IMR-90 (cell line): ENCODE measurements at regions not wholly inside any gene's neighbourhood (a gene's known extent, or its start where the extent isn't known, plus 50 kb on each side); places are given as distances from the start of the nearest gene placed in this dataset.

Experiments
- ATAC-seq: fragments of 200-7000 bp; cut with Tn5 transposase; 2 replicates; pipeline ENCODE4 v1.9.1; 2020; ENCODE audit warnings: low read depth, mild to moderate bottlenecking, moderate library complexity
- BruUV-seq: library from RNA; stranded (reverse); fragments of 400-500 nt; replicated peaks from 2 replicates; lab custom pipeline; 2021; lab: Mats Ljungman, UMichigan
- CTCF ChIA-PET: fragments of 300-600 bp; formaldehyde crosslinking; extraction: SDS; loops from one replicate; lab custom pipeline; 2021; ENCODE audit warnings: antibody characterized with exemption; lab: Yijun Ruan, JAX
- POLR2A ChIA-PET: fragments of 300-600 bp; sonication (Branson Sonifier 250); formaldehyde crosslinking; loops from one replicate; lab custom pipeline; 2022; ENCODE audit warnings: antibody characterized with exemption; ENCODE audit not compliant: unreplicated experiment; lab: Charles Lee
- DNase-seq: peaks from one replicate; pipeline ENCODE4 v3.0.0; 2013
- H2AFZ ChIP-seq: replicated peaks from 2 replicates; pipeline ENCODE3; 2013; ENCODE audit warnings: low read length, mild to moderate bottlenecking; ENCODE audit not compliant: poor library complexity
- H2AK5ac ChIP-seq: 2 replicates; pipeline ENCODE4 v1.6.1; 2013; ENCODE audit warnings: low read depth, low read length, inconsistent platforms
- H2AK9ac ChIP-seq: replicated peaks from 2 replicates; pipeline ENCODE3; 2013; ENCODE audit warnings: mild to moderate bottlenecking, low read depth, low read length, moderate library complexity; ENCODE audit not compliant: poor library complexity
- H2BK120ac ChIP-seq: 2 replicates; pipeline ENCODE4 v1.6.1; 2013; ENCODE audit warnings: low read depth, low read length, inconsistent platforms
- H2BK15ac ChIP-seq: 3 replicates; pipeline ENCODE4 v1.6.1; 2013; ENCODE audit warnings: low read depth, low read length, inconsistent platforms
- H2BK20ac ChIP-seq: 2 replicates; pipeline ENCODE4 v1.6.1; 2013; ENCODE audit warnings: low read depth, mild to moderate bottlenecking, inconsistent platforms, low read length, moderate library complexity
- H2BK5ac ChIP-seq: 2 replicates; pipeline ENCODE4 v1.6.1; 2013; ENCODE audit warnings: mild to moderate bottlenecking, low read depth, low read length, inconsistent platforms; ENCODE audit not compliant: poor library complexity, severe bottlenecking
- H3K14ac ChIP-seq: replicated peaks from 2 replicates; pipeline ENCODE4 v1.6.1; 2013; ENCODE audit warnings: low read depth, low read length, inconsistent platforms
- H3K18ac ChIP-seq: 2 replicates; pipeline ENCODE4 v1.6.1; 2013; ENCODE audit warnings: low read depth, low read length, control low read depth
- H3K23ac ChIP-seq: 2 replicates; pipeline ENCODE4 v1.6.1; 2013; ENCODE audit warnings: low read depth, low read length, inconsistent platforms
- H3K27ac ChIP-seq: 2 replicates; pipeline ENCODE4 v1.5.1; 2013; ENCODE audit warnings: mild to moderate bottlenecking, control low read depth, low read length; ENCODE audit not compliant: insufficient read depth
- H3K27me3 ChIP-seq: 2 replicates; pipeline ENCODE4 v1.6.1; 2013; ENCODE audit warnings: low read length; ENCODE audit not compliant: control insufficient read depth, insufficient read depth
- H3K36me3 ChIP-seq: 2 replicates; pipeline ENCODE4 v1.6.1; 2013; ENCODE audit warnings: low read length, mixed read lengths; ENCODE audit not compliant: control insufficient read depth, insufficient read depth
- H3K4ac ChIP-seq: 2 replicates; pipeline ENCODE4 v1.6.1; 2013; ENCODE audit warnings: low read depth, low read length, inconsistent platforms
- H3K4me1 ChIP-seq: 2 replicates; pipeline ENCODE4 v1.6.1; 2013; ENCODE audit warnings: low read length, mixed read lengths; ENCODE audit not compliant: control insufficient read depth, insufficient read depth
- H3K4me2 ChIP-seq: 2 replicates; pipeline ENCODE4 v1.6.1; 2013; ENCODE audit warnings: low read depth, mild to moderate bottlenecking, control low read depth, low read length, moderate library complexity
- H3K4me3 ChIP-seq: 2 replicates; pipeline ENCODE4 v1.5.1; 2013; ENCODE audit warnings: low read depth, mild to moderate bottlenecking, control low read depth, low read length, moderate library complexity; ENCODE audit not compliant: insufficient read depth
- H3K56ac ChIP-seq: 2 replicates; pipeline ENCODE4 v1.6.1; 2013; ENCODE audit warnings: low read length, inconsistent platforms; ENCODE audit not compliant: insufficient read depth; ENCODE audit errors: extremely low read depth
- H3K79me1 ChIP-seq, 2 experiments: 2 replicates each; pipeline ENCODE4 v1.6.1; 2013; ENCODE audit warnings: low read length in 2 of 2, inconsistent platforms in 1 of 2, low read depth in 1 of 2
- H3K9ac ChIP-seq: 2 replicates; pipeline ENCODE4 v1.6.1; 2013; ENCODE audit warnings: low read depth, low read length, control low read depth
- H3K9me1 ChIP-seq: 2 replicates; pipeline ENCODE4 v1.6.1; 2013; ENCODE audit warnings: low read length, inconsistent platforms; ENCODE audit not compliant: insufficient read depth
- H3K9me3 ChIP-seq: 2 replicates; pipeline ENCODE4 v1.6.1; 2013; ENCODE audit warnings: low read length; ENCODE audit not compliant: control insufficient read depth, insufficient read depth
- H4K20me1 ChIP-seq: 2 replicates; pipeline ENCODE4 v1.6.1; 2013; ENCODE audit warnings: low read length, inconsistent platforms; ENCODE audit not compliant: insufficient read depth
- H4K5ac ChIP-seq: 2 replicates; pipeline ENCODE4 v1.6.1; 2013; ENCODE audit warnings: mild to moderate bottlenecking, low read depth, low read length, control low read depth
- H4K8ac ChIP-seq, 2 experiments: 2 replicates each; pipeline ENCODE4 v1.6.1; 2013; ENCODE audit warnings: low read depth in 2 of 2, low read length in 2 of 2, control low read depth in 1 of 2, inconsistent platforms in 1 of 2
- H4K91ac ChIP-seq: 2 replicates; pipeline ENCODE4 v1.6.1; 2013; ENCODE audit warnings: low read depth, low read length, inconsistent platforms; ENCODE audit not compliant: insufficient read depth
- CHD1 ChIP-seq: IDR thresholded peaks from 2 replicates; pipeline ENCODE4 v1.6.1; 2012; ENCODE audit warnings: low read depth, low read length, improper control_type of control experiment
- RAD21 ChIP-seq: IDR thresholded peaks from 2 replicates; pipeline ENCODE4 v1.6.1; 2012; ENCODE audit warnings: low read length, improper control_type of control experiment
- WGBS, 2 experiments: methylation state at CpG; one replicate each; pipeline versions ENCODE4 v1.1.5 to v1.1.7; 2013; ENCODE audit warnings: missing lambda C conversion rate in 2 of 2; ENCODE audit not compliant: insufficient read length in 1 of 2; ENCODE audit errors: extremely low coverage in 2 of 2; 5-methylcytosine and 5-hydroxymethylcytosine counted together
- dilution Hi-C: fragments of 300-500 bp; cut with HindIII; formaldehyde crosslinking; loops from one replicate; pipeline ENCODE4 v1.14.3; 2018; ENCODE audit warnings: low sequenced_read_pairs; ENCODE audit not compliant: unreplicated experiment
- in situ Hi-C: fragments of 300-500 bp; cut with MboI; formaldehyde crosslinking; loops from 3 replicates; pipeline ENCODE4 v1.14.3; 2019; ENCODE audit warnings: low sequenced_read_pairs, inconsistent platforms, mixed read lengths
- intact Hi-C: fragments of 100-400 bp; cut with micrococcal nuclease; formaldehyde crosslinking; loops from 2 replicates; pipeline ENCODE4 v1.10.0; 2022

GRCh38 chr13:76813000-76813691 is 73.1 kb downstream of the KCTD12 start:
- no peak overlapping the region for H3K56ac ChIP-seq
- no TSS peak for BruUV-seq
- intact Hi-C loops: no loop called here

More at GRCh38 chr13:76813000-76813691, 73.1 kb downstream of the KCTD12 start:
- ATAC-seq: no peak
- no peak overlapping the region for H3K4me2 ChIP-seq
- no peak overlapping the region for H3K23ac ChIP-seq
- no peak overlapping the region for H3K4me3 ChIP-seq
- no peak overlapping the region for H4K91ac ChIP-seq
- no peak overlapping the region for H4K8ac ChIP-seq
- H2BK120ac ChIP-seq: no peak overlapping the region
- dilution Hi-C loops: no loop called here
- no peak overlapping the region for H3K18ac ChIP-seq
- peaks cover 23% of the 10 kb centered on the region for H3K27me3 ChIP-seq
- H2AFZ ChIP-seq: no peak overlapping the region
- no peak overlapping the region for H2BK15ac ChIP-seq
- no peak overlapping the region for H2AK9ac ChIP-seq
- H3K27ac ChIP-seq: no peak overlapping the region
- in situ Hi-C loops: no loop called here
- 17% methylated on average over 1 of the region's 4 CpGs; no CpG with 5 or more reads in 1 of the 2 experiments for WGBS, 2 experiments
- no peak for DNase-seq
- H3K4me1 ChIP-seq: peaks cover 1% of the 10 kb centered on the region; the same call in 1 of the 2 replicates
- no peak for TF ChIP-seq RAD21
- TF ChIP-seq CHD1: no peak
- POLR2A ChIA-PET: no interaction called here
- no peak overlapping the region for H2BK5ac ChIP-seq
- no peaks in the 10 kb centered on the region for H3K9me3 ChIP-seq
- no peaks in the 10 kb centered on the region for H3K36me3 ChIP-seq
- H4K5ac ChIP-seq: no peak overlapping the region
- H3K4ac ChIP-seq: no peak overlapping the region
- no peak overlapping the region for H3K9ac ChIP-seq
- H3K79me1 ChIP-seq: no peaks in the 10 kb centered on the region
- H3K9me1 ChIP-seq: no peaks in the 10 kb centered on the region
- H4K20me1 ChIP-seq: no peaks in the 10 kb centered on the region
- no peak overlapping the region for H3K14ac ChIP-seq
- CTCF ChIA-PET: interaction anchor here (1.0 kb wide), 1 partner anchor 10 kb away, joined by 3 read pairs; no protein-coding TSS in a partner anchor
- no peak overlapping the region for H2AK5ac ChIP-seq
- H2BK20ac ChIP-seq: no peak overlapping the region
